ENCODE measurements at regions not wholly inside any gene's neighbourhood (a gene's known extent, or its start where the extent isn't known, plus 50 kb on each side); places are given as distances from the start of the nearest gene placed in this dataset.
"Not testable (repeated sequence)": the region's sequence is repeated elsewhere in the genome, so short reads cannot be mapped to it uniquely, and the experiment has no call there.

GRCh38 chr7:9709216-9709615 is 1264.5 kb upstream of the PHF14 start:
- no peak for DNase-seq (ENCODE audit: low read depth in 3 of 3)

GRCh38 chr7:9711259-9711918 is 1262.3 kb upstream of the PHF14 start:
- DNase-seq (ENCODE audit: low read depth in 3 of 3), result no peak

GRCh38 chr7:9718071-9718661 is 1255.5 kb upstream of the PHF14 start:
- no peak for DNase-seq (ENCODE audit: low read depth in 3 of 3)

GRCh38 chr7:9719303-9719702 is 1254.4 kb upstream of the PHF14 start:
- DNase-seq (ENCODE audit: low read depth in 3 of 3), result no peak

- DNase-seq (ENCODE audit: low read depth in 3 of 3), result no peak
Measured at GRCh38 chr7:9719721-9720120, 1254.0 kb upstream of the PHF14 start.

GRCh38 chr7:9725940-9726663 is 1247.6 kb upstream of the PHF14 start:
- DNase-seq (ENCODE audit: low read depth in 3 of 3), result not testable (repeated sequence)

- not testable (repeated sequence) for DNase-seq (ENCODE audit: low read depth in 3 of 3)
Measured at GRCh38 chr7:9726811-9727210, 1246.9 kb upstream of the PHF14 start.

- DNase-seq (ENCODE audit: low read depth in 3 of 3), result not testable (repeated sequence)
Measured at GRCh38 chr7:9727467-9727869, 1246.2 kb upstream of the PHF14 start.

- DNase-seq (ENCODE audit: low read depth in 3 of 3), result not testable (repeated sequence)
Measured at GRCh38 chr7:9728014-9728657, 1245.5 kb upstream of the PHF14 start.

GRCh38 chr7:9752033-9752432 is 1221.6 kb upstream of the PHF14 start:
- DNase-seq (ENCODE audit: low read depth in 3 of 3), result no peak

GRCh38 chr7:9761224-9761623 is 1212.4 kb upstream of the PHF14 start:
- no peak for DNase-seq (ENCODE audit: low read depth in 3 of 3)

GRCh38 chr7:9776900-9777299 is 1196.8 kb upstream of the PHF14 start:
- no peak for DNase-seq (ENCODE audit: low read depth in 3 of 3)

- DNase-seq (ENCODE audit: low read depth in 3 of 3), result no peak
Measured at GRCh38 chr7:9778367-9778766, 1195.3 kb upstream of the PHF14 start.

- no peak for DNase-seq (ENCODE audit: low read depth in 3 of 3)
Measured at GRCh38 chr7:9781710-9782109, 1192.0 kb upstream of the PHF14 start.

GRCh38 chr7:9782275-9782674 is 1191.4 kb upstream of the PHF14 start:
- DNase-seq (ENCODE audit: low read depth in 3 of 3), result no peak

- DNase-seq (ENCODE audit: low read depth in 3 of 3), result no peak
Measured at GRCh38 chr7:9785211-9785610, 1188.5 kb upstream of the PHF14 start.

GRCh38 chr7:9796241-9796640 is 1177.4 kb upstream of the PHF14 start:
- DNase-seq (ENCODE audit: low read depth in 3 of 3), result no peak

- DNase-seq (ENCODE audit: low read depth in 3 of 3), result no peak
Measured at GRCh38 chr7:9822458-9823290, 1151.0 kb upstream of the PHF14 start.

- no peak for DNase-seq (ENCODE audit: low read depth in 3 of 3)
Measured at GRCh38 chr7:9835199-9835598, 1138.5 kb upstream of the PHF14 start.

GRCh38 chr7:9836671-9837070 is 1137.0 kb upstream of the PHF14 start:
- no peak for DNase-seq (ENCODE audit: low read depth in 3 of 3)

- DNase-seq (ENCODE audit: low read depth in 3 of 3), result no peak
Measured at GRCh38 chr7:9842301-9842700, 1131.4 kb upstream of the PHF14 start.

GRCh38 chr7:9846902-9847301 is 1126.8 kb upstream of the PHF14 start:
- no peak for DNase-seq (ENCODE audit: low read depth in 3 of 3)

All from stimulated activated CD4-positive, alpha-beta T cell treated with anti-CD3 and anti-CD28 coated beads, TNF-alpha, amount 100 ng/mL, for 4 hours (primary cell).